Tibial nerve (tissue), 4 donors: ENCODE measurements at regions not wholly inside any gene's neighbourhood (a gene's known extent, or its start where the extent isn't known, plus 50 kb on each side); places are given as distances from the start of the nearest gene placed in this dataset.

Source experiments
- EP300 ChIP-seq, 2 donors: sonication (generic); formaldehyde crosslinking; IDR thresholded peaks; one replicate each; pipeline ENCODE4 v1.6.1; 2017; ENCODE audit warnings: antibody characterized with exemption in 2 of 2, mild to moderate bottlenecking in 1 of 2
- POLR2A ChIP-seq, 2 donors: fragments of 450-650 bp; IDR thresholded peaks; one replicate each; pipeline ENCODE4 v1.6.1; 2017; ENCODE audit warnings: antibody characterized with exemption in 2 of 2, mild to moderate bottlenecking in 2 of 2, moderate library complexity in 2 of 2
- TF ChIP-seq, protein P1 (sequence below), 5 experiments: fragments of 200-600 bp in 3 of 5; fragments of 450-650 bp in 2 of 5; sonication (generic) in 3 of 5; IDR thresholded peaks; one replicate each; pipeline ENCODE4 v1.5.1; 2016 to 2019; ENCODE audit warnings: antibody characterized with exemption in 5 of 5, mild to moderate bottlenecking in 3 of 5, moderate library complexity in 2 of 5

DNA sequence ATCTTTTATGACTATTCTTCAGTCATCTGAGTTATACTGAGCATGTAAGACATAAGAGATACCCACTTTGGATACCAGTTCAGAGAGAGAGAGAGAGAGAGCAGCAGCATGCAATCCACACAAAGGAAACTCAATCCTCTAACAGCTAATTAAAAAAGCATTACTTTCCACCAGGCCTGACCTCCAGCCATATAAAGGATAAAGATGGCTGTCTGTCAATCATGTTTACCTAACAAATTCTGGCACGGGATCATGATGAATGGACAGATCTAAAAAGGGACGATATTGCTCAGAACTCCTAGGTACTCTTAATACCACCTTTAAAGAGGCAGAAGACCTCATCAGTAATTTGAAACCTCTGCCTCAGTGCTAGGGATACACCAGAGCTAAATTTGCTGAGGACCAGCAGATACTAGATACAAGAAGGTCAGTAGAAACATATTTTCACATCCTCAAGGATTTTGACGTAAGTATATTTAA is 159.2 kb downstream of the RPS12 start:
- TF ChIP-seq, protein P1, sequence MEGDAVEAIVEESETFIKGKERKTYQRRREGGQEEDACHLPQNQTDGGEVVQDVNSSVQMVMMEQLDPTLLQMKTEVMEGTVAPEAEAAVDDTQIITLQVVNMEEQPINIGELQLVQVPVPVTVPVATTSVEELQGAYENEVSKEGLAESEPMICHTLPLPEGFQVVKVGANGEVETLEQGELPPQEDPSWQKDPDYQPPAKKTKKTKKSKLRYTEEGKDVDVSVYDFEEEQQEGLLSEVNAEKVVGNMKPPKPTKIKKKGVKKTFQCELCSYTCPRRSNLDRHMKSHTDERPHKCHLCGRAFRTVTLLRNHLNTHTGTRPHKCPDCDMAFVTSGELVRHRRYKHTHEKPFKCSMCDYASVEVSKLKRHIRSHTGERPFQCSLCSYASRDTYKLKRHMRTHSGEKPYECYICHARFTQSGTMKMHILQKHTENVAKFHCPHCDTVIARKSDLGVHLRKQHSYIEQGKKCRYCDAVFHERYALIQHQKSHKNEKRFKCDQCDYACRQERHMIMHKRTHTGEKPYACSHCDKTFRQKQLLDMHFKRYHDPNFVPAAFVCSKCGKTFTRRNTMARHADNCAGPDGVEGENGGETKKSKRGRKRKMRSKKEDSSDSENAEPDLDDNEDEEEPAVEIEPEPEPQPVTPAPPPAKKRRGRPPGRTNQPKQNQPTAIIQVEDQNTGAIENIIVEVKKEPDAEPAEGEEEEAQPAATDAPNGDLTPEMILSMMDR (IDR thresholded peaks at IDR 0.05): no peak
- no peak for TF ChIP-seq POLR2A (IDR thresholded peaks at IDR 0.05)
- TF ChIP-seq EP300 (IDR thresholded peaks at IDR 0.05): no peak
